ENCODE measurements at regions not wholly inside any gene's neighbourhood (a gene's known extent, or its start where the extent isn't known, plus 50 kb on each side); places are given as distances from the start of the nearest gene placed in this dataset.
"Not testable (repeated sequence)": the region's sequence is repeated elsewhere in the genome, so short reads cannot be mapped to it uniquely, and the experiment has no call there.

GRCh38 chr5:104053353-104053649 is 490.7 kb upstream of the NUDT12 start:
- no peak for DNase-seq (ENCODE audit: low read depth)
- TF ChIP-seq, protein P1, sequence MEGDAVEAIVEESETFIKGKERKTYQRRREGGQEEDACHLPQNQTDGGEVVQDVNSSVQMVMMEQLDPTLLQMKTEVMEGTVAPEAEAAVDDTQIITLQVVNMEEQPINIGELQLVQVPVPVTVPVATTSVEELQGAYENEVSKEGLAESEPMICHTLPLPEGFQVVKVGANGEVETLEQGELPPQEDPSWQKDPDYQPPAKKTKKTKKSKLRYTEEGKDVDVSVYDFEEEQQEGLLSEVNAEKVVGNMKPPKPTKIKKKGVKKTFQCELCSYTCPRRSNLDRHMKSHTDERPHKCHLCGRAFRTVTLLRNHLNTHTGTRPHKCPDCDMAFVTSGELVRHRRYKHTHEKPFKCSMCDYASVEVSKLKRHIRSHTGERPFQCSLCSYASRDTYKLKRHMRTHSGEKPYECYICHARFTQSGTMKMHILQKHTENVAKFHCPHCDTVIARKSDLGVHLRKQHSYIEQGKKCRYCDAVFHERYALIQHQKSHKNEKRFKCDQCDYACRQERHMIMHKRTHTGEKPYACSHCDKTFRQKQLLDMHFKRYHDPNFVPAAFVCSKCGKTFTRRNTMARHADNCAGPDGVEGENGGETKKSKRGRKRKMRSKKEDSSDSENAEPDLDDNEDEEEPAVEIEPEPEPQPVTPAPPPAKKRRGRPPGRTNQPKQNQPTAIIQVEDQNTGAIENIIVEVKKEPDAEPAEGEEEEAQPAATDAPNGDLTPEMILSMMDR (IDR thresholded peaks at IDR 0.05; ENCODE audit: low read depth, low read length, missing control alignments): no peak
- H3K4me3 ChIP-seq (ENCODE audit: low read depth, low read length): no peak overlapping the region

GRCh38 chr5:104052558-104053352 is 490.2 kb upstream of the NUDT12 start:
- TF ChIP-seq, protein P1 (IDR thresholded peaks at IDR 0.05; ENCODE audit: low read depth, low read length, missing control alignments): no peak
- no peak overlapping the region for H3K4me3 ChIP-seq (ENCODE audit: low read depth, low read length)
- DNase-seq (ENCODE audit: low read depth): no peak

GRCh38 chr5:104050436-104050835 is 487.8 kb upstream of the NUDT12 start:
- H3K4me3 ChIP-seq (ENCODE audit: low read depth, low read length): no peak overlapping the region
- DNase-seq (ENCODE audit: low read depth): no peak
- TF ChIP-seq, protein P1 (IDR thresholded peaks at IDR 0.05; ENCODE audit: low read depth, low read length, missing control alignments): no peak

GRCh38 chr5:104049752-104050151 is 487.2 kb upstream of the NUDT12 start:
- TF ChIP-seq, protein P1 (IDR thresholded peaks at IDR 0.05; ENCODE audit: low read depth, low read length, missing control alignments): no peak

GRCh38 chr5:104048231-104048630 is 485.6 kb upstream of the NUDT12 start:
- no peak overlapping the region for H3K4me3 ChIP-seq (ENCODE audit: low read depth, low read length)
- TF ChIP-seq, protein P1 (IDR thresholded peaks at IDR 0.05; ENCODE audit: low read depth, low read length, missing control alignments): no peak
- DNase-seq (ENCODE audit: low read depth): no peak

More at GRCh38 chr5:104049752-104050151, 487.2 kb upstream of the NUDT12 start:
- DNase-seq (ENCODE audit: low read depth): no peak
- no peak overlapping the region for H3K4me3 ChIP-seq (ENCODE audit: low read depth, low read length)

- DNase-seq (ENCODE audit: low read depth): no peak
- no peak overlapping the region for H3K4me3 ChIP-seq (ENCODE audit: low read depth, low read length)
- TF ChIP-seq, protein P1 (IDR thresholded peaks at IDR 0.05; ENCODE audit: low read depth, low read length, missing control alignments): no peak
These were observed 483.4 kb upstream of the NUDT12 start for GRCh38 chr5:104045987-104046386.

- DNase-seq (ENCODE audit: low read depth); H3K4me3 ChIP-seq (ENCODE audit: low read depth, low read length): not testable (repeated sequence)
These were observed 477.3 kb upstream of the NUDT12 start for GRCh38 chr5:104039871-104040270.

- H3K4me3 ChIP-seq (ENCODE audit: low read depth, low read length); DNase-seq (ENCODE audit: low read depth): not testable (repeated sequence)
These were observed 474.5 kb upstream of the NUDT12 start for GRCh38 chr5:104037136-104037535.

- DNase-seq (ENCODE audit: low read depth): not testable (repeated sequence)
These were observed 470.6 kb upstream of the NUDT12 start for GRCh38 chr5:104033186-104033585.

More at GRCh38 chr5:104033186-104033585, 470.6 kb upstream of the NUDT12 start:
- H3K4me3 ChIP-seq (ENCODE audit: low read depth, low read length): not testable (repeated sequence)

All from GM12864 (cell line).